Liver (tissue), 3 donors: ENCODE measurements at regions not wholly inside any gene's neighbourhood (a gene's known extent, or its start where the extent isn't known, plus 50 kb on each side); places are given as distances from the start of the nearest gene placed in this dataset.

Experiments
- EGR1 ChIP-seq, 2 donors: IDR thresholded peaks; 2 replicates each; pipeline ENCODE4 v1.6.1; 2016 to 2018; ENCODE audit warnings: antibody characterized with exemption in 2 of 2, low read depth in 2 of 2
- GABPA ChIP-seq, 2 donors: IDR thresholded peaks in 1 of 2; conservative IDR thresholded peaks in 1 of 2; 2 replicates each; pipeline ENCODE4 v1.6.1; 2016; ENCODE audit warnings: antibody characterized with exemption in 2 of 2, mild to moderate bottlenecking in 1 of 2, moderate library complexity in 1 of 2
- HNF4A ChIP-seq, 2 donors: conservative IDR thresholded peaks; 2 replicates each; pipeline ENCODE4 v1.6.1; 2016; ENCODE audit warnings: antibody characterized with exemption in 2 of 2, mild to moderate bottlenecking in 2 of 2
- JUND ChIP-seq, 2 donors: IDR thresholded peaks; 2 replicates each; pipeline ENCODE4 v1.6.1; 2016; ENCODE audit warnings: antibody characterized with exemption in 2 of 2
- NR2F2 ChIP-seq: IDR thresholded peaks from 2 replicates; pipeline ENCODE4 v1.6.1; 2016; ENCODE audit warnings: antibody characterized with exemption
- RXRA ChIP-seq, 2 donors: IDR thresholded peaks; 2 replicates each; pipeline ENCODE4 v1.6.1; 2017 to 2018; ENCODE audit warnings: antibody characterized with exemption in 2 of 2, mild to moderate bottlenecking in 1 of 2
- SP1 ChIP-seq: IDR thresholded peaks from 2 replicates; pipeline ENCODE4 v1.6.1; 2018; ENCODE audit warnings: antibody characterized with exemption, mild to moderate bottlenecking
- TAF1 ChIP-seq: conservative IDR thresholded peaks from 2 replicates; pipeline ENCODE4 v1.6.1; 2016; ENCODE audit warnings: antibody characterized with exemption, mild to moderate bottlenecking
- YY1 ChIP-seq: IDR thresholded peaks from 2 replicates; pipeline ENCODE4 v1.6.1; 2016; ENCODE audit warnings: antibody characterized with exemption, mild to moderate bottlenecking
- TF ChIP-seq, protein P1 (sequence below): fragments of 150-350 bp; IDR thresholded peaks from 2 replicates; pipeline ENCODE4 v1.5.1; 2017; ENCODE audit warnings: improper control_type of control experiment, low read depth, low read length; ENCODE audit not compliant: missing input control
- TF ChIP-seq, protein P2 (sequence below): IDR thresholded peaks from 2 replicates; pipeline ENCODE4 v1.6.1; 2016; ENCODE audit warnings: antibody characterized with exemption
- TF ChIP-seq, protein P3 (sequence below): IDR thresholded peaks from 2 replicates; pipeline ENCODE4 v1.6.1; 2016; ENCODE audit warnings: antibody characterized with exemption, mild to moderate bottlenecking
- donor health status: healthy.
- donor health status: healthy.

DNA sequence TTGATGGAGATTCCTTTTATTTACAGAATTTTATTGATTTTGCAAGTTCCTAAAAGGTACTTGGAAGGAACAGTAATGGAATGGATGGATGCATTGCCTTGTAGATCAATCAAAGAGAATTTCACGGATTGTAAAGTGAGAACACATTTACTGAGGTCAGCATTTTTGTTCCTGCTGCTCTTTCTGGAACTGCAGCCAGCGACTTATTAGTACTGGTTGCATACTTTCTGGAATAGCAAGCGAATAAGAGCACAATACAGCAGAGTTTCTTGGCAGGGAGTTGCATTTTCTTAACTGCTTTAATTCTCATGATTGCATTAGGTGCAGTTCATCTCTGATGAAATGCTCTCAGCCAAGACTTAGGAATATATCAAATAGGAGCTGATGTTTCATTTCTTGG, 106.1 kb upstream of the CHODL start:
- TF ChIP-seq, protein P1, sequence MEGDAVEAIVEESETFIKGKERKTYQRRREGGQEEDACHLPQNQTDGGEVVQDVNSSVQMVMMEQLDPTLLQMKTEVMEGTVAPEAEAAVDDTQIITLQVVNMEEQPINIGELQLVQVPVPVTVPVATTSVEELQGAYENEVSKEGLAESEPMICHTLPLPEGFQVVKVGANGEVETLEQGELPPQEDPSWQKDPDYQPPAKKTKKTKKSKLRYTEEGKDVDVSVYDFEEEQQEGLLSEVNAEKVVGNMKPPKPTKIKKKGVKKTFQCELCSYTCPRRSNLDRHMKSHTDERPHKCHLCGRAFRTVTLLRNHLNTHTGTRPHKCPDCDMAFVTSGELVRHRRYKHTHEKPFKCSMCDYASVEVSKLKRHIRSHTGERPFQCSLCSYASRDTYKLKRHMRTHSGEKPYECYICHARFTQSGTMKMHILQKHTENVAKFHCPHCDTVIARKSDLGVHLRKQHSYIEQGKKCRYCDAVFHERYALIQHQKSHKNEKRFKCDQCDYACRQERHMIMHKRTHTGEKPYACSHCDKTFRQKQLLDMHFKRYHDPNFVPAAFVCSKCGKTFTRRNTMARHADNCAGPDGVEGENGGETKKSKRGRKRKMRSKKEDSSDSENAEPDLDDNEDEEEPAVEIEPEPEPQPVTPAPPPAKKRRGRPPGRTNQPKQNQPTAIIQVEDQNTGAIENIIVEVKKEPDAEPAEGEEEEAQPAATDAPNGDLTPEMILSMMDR = no peak
- TF ChIP-seq, protein P2, sequence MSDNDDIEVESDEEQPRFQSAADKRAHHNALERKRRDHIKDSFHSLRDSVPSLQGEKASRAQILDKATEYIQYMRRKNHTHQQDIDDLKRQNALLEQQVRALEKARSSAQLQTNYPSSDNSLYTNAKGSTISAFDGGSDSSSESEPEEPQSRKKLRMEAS = no peak
- TF ChIP-seq SP1 = no peak
- TF ChIP-seq, protein P3, sequence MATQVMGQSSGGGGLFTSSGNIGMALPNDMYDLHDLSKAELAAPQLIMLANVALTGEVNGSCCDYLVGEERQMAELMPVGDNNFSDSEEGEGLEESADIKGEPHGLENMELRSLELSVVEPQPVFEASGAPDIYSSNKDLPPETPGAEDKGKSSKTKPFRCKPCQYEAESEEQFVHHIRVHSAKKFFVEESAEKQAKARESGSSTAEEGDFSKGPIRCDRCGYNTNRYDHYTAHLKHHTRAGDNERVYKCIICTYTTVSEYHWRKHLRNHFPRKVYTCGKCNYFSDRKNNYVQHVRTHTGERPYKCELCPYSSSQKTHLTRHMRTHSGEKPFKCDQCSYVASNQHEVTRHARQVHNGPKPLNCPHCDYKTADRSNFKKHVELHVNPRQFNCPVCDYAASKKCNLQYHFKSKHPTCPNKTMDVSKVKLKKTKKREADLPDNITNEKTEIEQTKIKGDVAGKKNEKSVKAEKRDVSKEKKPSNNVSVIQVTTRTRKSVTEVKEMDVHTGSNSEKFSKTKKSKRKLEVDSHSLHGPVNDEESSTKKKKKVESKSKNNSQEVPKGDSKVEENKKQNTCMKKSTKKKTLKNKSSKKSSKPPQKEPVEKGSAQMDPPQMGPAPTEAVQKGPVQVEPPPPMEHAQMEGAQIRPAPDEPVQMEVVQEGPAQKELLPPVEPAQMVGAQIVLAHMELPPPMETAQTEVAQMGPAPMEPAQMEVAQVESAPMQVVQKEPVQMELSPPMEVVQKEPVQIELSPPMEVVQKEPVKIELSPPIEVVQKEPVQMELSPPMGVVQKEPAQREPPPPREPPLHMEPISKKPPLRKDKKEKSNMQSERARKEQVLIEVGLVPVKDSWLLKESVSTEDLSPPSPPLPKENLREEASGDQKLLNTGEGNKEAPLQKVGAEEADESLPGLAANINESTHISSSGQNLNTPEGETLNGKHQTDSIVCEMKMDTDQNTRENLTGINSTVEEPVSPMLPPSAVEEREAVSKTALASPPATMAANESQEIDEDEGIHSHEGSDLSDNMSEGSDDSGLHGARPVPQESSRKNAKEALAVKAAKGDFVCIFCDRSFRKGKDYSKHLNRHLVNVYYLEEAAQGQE = no peak
- TF ChIP-seq JUND (IDR thresholded peaks at IDR 0.05) = no peak
- TF ChIP-seq TAF1 = no peak
- TF ChIP-seq YY1 = no peak
- TF ChIP-seq EGR1 (IDR thresholded peaks at IDR 0.05; ENCODE audit: low read depth in 2 of 2) = no peak
- TF ChIP-seq HNF4A (conservative IDR thresholded peaks at IDR 0.05) = no peak
- TF ChIP-seq NR2F2 = no peak
- no peak for TF ChIP-seq RXRA (IDR thresholded peaks at IDR 0.05)
- no peak for TF ChIP-seq GABPA (IDR thresholded peaks at IDR 0.05 in 1 of 2, conservative IDR thresholded peaks at IDR 0.05 in 1 of 2)
